ENCODE measurements at regions not wholly inside any gene's neighbourhood (a gene's known extent, or its start where the extent isn't known, plus 50 kb on each side); places are given as distances from the start of the nearest gene placed in this dataset.
A peak's percentile ranks its signal among the peaks of the same experiment; 100 is the strongest.

DNA sequence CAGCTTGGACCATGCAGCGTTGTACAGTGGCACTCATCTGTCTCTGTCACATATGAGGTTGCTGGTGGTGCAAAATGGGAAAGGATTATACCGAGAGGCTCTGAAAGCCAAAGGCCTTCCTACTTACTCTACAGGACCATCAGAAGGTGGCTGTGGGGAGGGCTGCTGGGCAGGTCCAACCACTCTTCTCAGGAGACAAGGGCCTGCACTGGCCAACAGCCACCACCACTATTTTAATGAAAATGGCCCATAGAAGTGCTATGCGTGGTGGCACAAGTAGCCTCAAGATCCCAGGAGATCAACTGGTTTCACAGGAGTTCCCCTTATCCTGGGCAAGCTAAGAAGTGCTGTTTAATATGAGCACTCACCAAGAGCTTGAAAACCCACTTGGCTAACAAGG is 52.3 kb downstream of the MRPL57 start:
- Histone ChIP-seq H3K9me3 (ENCODE audit: control insufficient read depth in 1 of 2, low read length in 2 of 2) (no peaks in the 10 kb centered on the region), H3K27me3 (ENCODE audit: insufficient read depth, low read length) (no peaks in the 10 kb centered on the region), H3K4me3 (ENCODE audit: low read length in 2 of 2) (no peak overlapping the region), H3K4me1 (ENCODE audit: insufficient read depth, low read length) (no peaks in the 10 kb centered on the region), H3K36me3 (ENCODE audit: insufficient read depth, low read length) (no peaks in the 10 kb centered on the region), H3K27ac (ENCODE audit: low read depth, low read length) (no peak overlapping the region)
- H3K27ac Mint-ChIP-seq: no peak overlapping the region
- intact Hi-C loops (cut with micrococcal nuclease): no loop called here
- H3K4me1 Mint-ChIP-seq: peaks cover 0 to 7% (median 5%) of the 10 kb centered on the region in 4 donors
- ChIA-PET POLR2A (ENCODE audit: partially characterized antibody) (no interaction called here), CTCF (ENCODE audit: partially characterized antibody) (no interaction called here)
- peaks cover 1 to 6% of the 10 kb centered on the region in 2 donors for H3K27me3 Mint-ChIP-seq
- no peaks in the 10 kb centered on the region for H3K36me3 Mint-ChIP-seq
- H3K4me3 Mint-ChIP-seq: no peak overlapping the region
- DNase-seq: no peak
- no peaks in the 10 kb centered on the region for H3K9me3 Mint-ChIP-seq

- CTCF ChIA-PET (ENCODE audit: partially characterized antibody): no interaction called here
- Mint-ChIP-seq H3K27me3 (peaks cover 3 to 4% of the 10 kb centered on the region in 2 donors), H3K27ac (peak overlapping the region in 1 of 7 donors; percentile 7)
These were observed 53.0 kb downstream of the MRPL57 start for GRCh38 chr13:21229241-21230024.

GRCh38 chr13:21230516-21230915 is 54.1 kb downstream of the MRPL57 start:
- DNase-seq: no peak
- Histone ChIP-seq H3K27ac (ENCODE audit: low read depth, low read length) (no peak overlapping the region), H3K27me3 (ENCODE audit: insufficient read depth, low read length) (no peaks in the 10 kb centered on the region), H3K4me3 (ENCODE audit: low read length in 2 of 2) (no peak overlapping the region), H3K4me1 (ENCODE audit: insufficient read depth, low read length) (no peaks in the 10 kb centered on the region), H3K36me3 (ENCODE audit: insufficient read depth, low read length) (no peaks in the 10 kb centered on the region), H3K9me3 (ENCODE audit: control insufficient read depth in 1 of 2, low read length in 2 of 2) (no peaks in the 10 kb centered on the region)
- intact Hi-C loops (cut with micrococcal nuclease): no loop called here
- peaks cover 0 to 7% (median 5%) of the 10 kb centered on the region in 4 donors for H3K4me1 Mint-ChIP-seq
- H3K36me3 Mint-ChIP-seq: no peaks in the 10 kb centered on the region
- peaks cover 1 to 3% of the 10 kb centered on the region in 2 donors for H3K27me3 Mint-ChIP-seq
- H3K9me3 Mint-ChIP-seq: no peaks in the 10 kb centered on the region
- no peak overlapping the region for H3K4me3 Mint-ChIP-seq
- ChIA-PET POLR2A (ENCODE audit: partially characterized antibody) (no interaction called here), CTCF (ENCODE audit: partially characterized antibody) (interaction anchor here (0.7 kb wide), 1 partner anchor 12 kb away, joined by 3 read pairs; no protein-coding TSS in a partner anchor)
- H3K27ac Mint-ChIP-seq: no peak overlapping the region

More at GRCh38 chr13:21229241-21230024, 53.0 kb downstream of the MRPL57 start:
- H3K27me3 ChIP-seq (ENCODE audit: insufficient read depth, low read length): no peaks in the 10 kb centered on the region
- no peak for DNase-seq
- no peaks in the 10 kb centered on the region for H3K36me3 ChIP-seq (ENCODE audit: insufficient read depth, low read length)
- H3K4me3 ChIP-seq (ENCODE audit: low read length in 2 of 2): no peak overlapping the region
- POLR2A ChIA-PET (ENCODE audit: partially characterized antibody): no interaction called here
- Mint-ChIP-seq H3K9me3 (no peaks in the 10 kb centered on the region), H3K4me3 (no peak overlapping the region), H3K4me1 (peaks cover 0 to 7% (median 5%) of the 10 kb centered on the region in 4 donors), H3K36me3 (no peaks in the 10 kb centered on the region)
- H3K27ac ChIP-seq (ENCODE audit: low read depth, low read length): no peak overlapping the region
- no peaks in the 10 kb centered on the region for H3K9me3 ChIP-seq (ENCODE audit: control insufficient read depth in 1 of 2, low read length in 2 of 2)
- intact Hi-C loops (cut with micrococcal nuclease): no loop called here
- H3K4me1 ChIP-seq (ENCODE audit: insufficient read depth, low read length): no peaks in the 10 kb centered on the region

DNA sequence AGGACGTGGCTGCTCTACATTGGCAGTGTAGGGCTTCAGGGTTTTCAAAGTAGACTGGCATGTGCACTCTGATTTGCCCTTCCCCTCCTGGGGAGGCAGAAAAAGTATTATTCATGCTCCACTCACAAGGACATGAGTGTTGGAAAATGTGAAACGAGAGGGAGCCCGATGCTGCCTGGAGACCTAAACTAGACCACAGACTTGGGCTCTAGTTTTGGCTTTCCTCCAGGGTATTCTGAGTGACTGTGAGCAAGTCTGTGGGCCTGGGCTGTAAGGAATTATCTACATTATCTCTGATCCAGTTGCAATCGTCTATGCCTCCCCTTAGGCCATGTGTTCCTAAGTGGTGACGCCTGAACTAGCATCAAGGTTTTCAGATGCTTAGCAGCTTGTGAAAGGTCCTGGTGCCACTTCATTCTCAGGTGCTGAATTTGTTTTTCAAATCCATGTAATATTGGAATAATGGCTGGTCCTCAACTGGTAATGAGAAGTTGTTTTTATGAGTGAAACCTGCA is 55.0 kb downstream of the MRPL57 start:
- no peaks in the 10 kb centered on the region for H3K36me3 ChIP-seq (ENCODE audit: insufficient read depth, low read length)
- Mint-ChIP-seq H3K9me3 (no peaks in the 10 kb centered on the region), H3K36me3 (no peaks in the 10 kb centered on the region), H3K4me3 (no peak overlapping the region), H3K4me1 (peaks cover 0 to 7% (median 5%) of the 10 kb centered on the region in 4 donors), H3K27me3 (peaks cover 0 to 3% of the 10 kb centered on the region in 2 donors), H3K27ac (no peak overlapping the region)
- ChIA-PET CTCF (ENCODE audit: partially characterized antibody) (no interaction called here), POLR2A (ENCODE audit: partially characterized antibody) (no interaction called here)
- no peak overlapping the region for H3K27ac ChIP-seq (ENCODE audit: low read depth, low read length)
- H3K27me3 ChIP-seq (ENCODE audit: insufficient read depth, low read length): no peaks in the 10 kb centered on the region
- H3K9me3 ChIP-seq (ENCODE audit: control insufficient read depth in 1 of 2, low read length in 2 of 2): no peaks in the 10 kb centered on the region
- H3K4me3 ChIP-seq (ENCODE audit: low read length in 2 of 2): no peak overlapping the region
- no peak for DNase-seq
- H3K4me1 ChIP-seq (ENCODE audit: insufficient read depth, low read length): no peaks in the 10 kb centered on the region
- intact Hi-C loops (cut with micrococcal nuclease): no loop called here

- CTCF ChIA-PET (ENCODE audit: partially characterized antibody): no interaction called here
- intact Hi-C loops (cut with micrococcal nuclease): no loop called here
These were observed 55.7 kb downstream of the MRPL57 start for GRCh38 chr13:21232196-21232595.

GRCh38 chr13:21232599-21232998 is 56.1 kb downstream of the MRPL57 start:
- Histone ChIP-seq H3K4me1 (ENCODE audit: insufficient read depth, low read length) (no peaks in the 10 kb centered on the region), H3K27ac (ENCODE audit: low read depth, low read length) (no peak overlapping the region), H3K4me3 (ENCODE audit: low read length in 2 of 2) (no peak overlapping the region), H3K9me3 (ENCODE audit: control insufficient read depth in 1 of 2, low read length in 2 of 2) (no peaks in the 10 kb centered on the region), H3K36me3 (ENCODE audit: insufficient read depth, low read length) (no peaks in the 10 kb centered on the region), H3K27me3 (ENCODE audit: insufficient read depth, low read length) (no peaks in the 10 kb centered on the region)
- H3K4me1 Mint-ChIP-seq: peaks cover 0 to 7% (median 5%) of the 10 kb centered on the region in 4 donors
- no peaks in the 10 kb centered on the region for H3K36me3 Mint-ChIP-seq
- intact Hi-C loops (cut with micrococcal nuclease): no loop called here
- peak overlapping the region in 5 of 8 donors; percentile 2 to 63 (median 3) for H3K4me3 Mint-ChIP-seq
- H3K27me3 Mint-ChIP-seq: peaks cover 0 to 3% of the 10 kb centered on the region in 2 donors
- ChIA-PET POLR2A (ENCODE audit: partially characterized antibody) (no interaction called here), CTCF (ENCODE audit: partially characterized antibody) (no interaction called here)
- H3K27ac Mint-ChIP-seq: no peak overlapping the region
- no peaks in the 10 kb centered on the region for H3K9me3 Mint-ChIP-seq
- DNase-seq: no peak

More at GRCh38 chr13:21232196-21232595, 55.7 kb downstream of the MRPL57 start:
- DNase-seq: no peak
- H3K27ac ChIP-seq (ENCODE audit: low read depth, low read length): no peak overlapping the region
- peak overlapping the region in 4 of 8 donors; percentile 2 to 63 (median 12) for H3K4me3 Mint-ChIP-seq
- no peak overlapping the region for H3K27ac Mint-ChIP-seq
- POLR2A ChIA-PET (ENCODE audit: partially characterized antibody): no interaction called here
- no peaks in the 10 kb centered on the region for H3K27me3 ChIP-seq (ENCODE audit: insufficient read depth, low read length)
- no peaks in the 10 kb centered on the region for H3K36me3 ChIP-seq (ENCODE audit: insufficient read depth, low read length)
- H3K4me1 ChIP-seq (ENCODE audit: insufficient read depth, low read length): no peaks in the 10 kb centered on the region
- no peaks in the 10 kb centered on the region for H3K9me3 ChIP-seq (ENCODE audit: control insufficient read depth in 1 of 2, low read length in 2 of 2)
- H3K36me3 Mint-ChIP-seq: no peaks in the 10 kb centered on the region
- peaks cover 0 to 7% (median 5%) of the 10 kb centered on the region in 4 donors for H3K4me1 Mint-ChIP-seq
- H3K9me3 Mint-ChIP-seq: no peaks in the 10 kb centered on the region
- no peak overlapping the region for H3K4me3 ChIP-seq (ENCODE audit: low read length in 2 of 2)
- H3K27me3 Mint-ChIP-seq: peaks cover 0 to 3% of the 10 kb centered on the region in 2 donors

DNA sequence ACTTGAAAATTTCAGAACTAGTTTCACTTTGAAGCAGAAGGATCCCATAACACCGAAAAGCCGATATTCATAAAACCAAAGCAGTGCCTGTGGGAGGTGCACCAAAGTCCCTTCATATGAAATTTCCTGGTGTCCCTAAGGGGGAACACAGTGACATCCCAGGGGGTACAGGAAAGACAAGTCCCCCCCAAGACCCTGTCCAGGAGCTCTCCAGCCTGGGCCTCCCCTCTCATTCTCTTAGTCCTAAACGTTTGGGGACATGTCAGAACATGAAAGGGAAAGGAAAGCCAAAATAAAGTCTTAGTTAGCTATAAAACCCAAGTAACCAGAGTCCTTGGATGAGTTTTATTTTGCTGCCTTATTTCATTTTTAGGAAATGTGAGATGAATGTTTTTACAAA is 56.6 kb downstream of the MRPL57 start:
- no peaks in the 10 kb centered on the region for H3K9me3 Mint-ChIP-seq
- Histone ChIP-seq H3K36me3 (ENCODE audit: insufficient read depth, low read length) (no peaks in the 10 kb centered on the region), H3K4me1 (ENCODE audit: insufficient read depth, low read length) (no peaks in the 10 kb centered on the region), H3K9me3 (ENCODE audit: control insufficient read depth in 1 of 2, low read length in 2 of 2) (no peaks in the 10 kb centered on the region), H3K27ac (ENCODE audit: low read depth, low read length) (no peak overlapping the region), H3K4me3 (ENCODE audit: low read length in 2 of 2) (no peak overlapping the region), H3K27me3 (ENCODE audit: insufficient read depth, low read length) (no peaks in the 10 kb centered on the region)
- no peak for DNase-seq
- CTCF ChIA-PET (ENCODE audit: partially characterized antibody): no interaction called here
- H3K27me3 Mint-ChIP-seq: peaks cover 0 to 3% of the 10 kb centered on the region in 2 donors
- intact Hi-C loops (cut with micrococcal nuclease): no loop called here
- H3K4me1 Mint-ChIP-seq: peaks cover 0 to 7% (median 5%) of the 10 kb centered on the region in 4 donors
- POLR2A ChIA-PET (ENCODE audit: partially characterized antibody): no interaction called here
- H3K36me3 Mint-ChIP-seq: no peaks in the 10 kb centered on the region
- no peak overlapping the region for H3K27ac Mint-ChIP-seq
- H3K4me3 Mint-ChIP-seq: peak overlapping the region in 5 of 8 donors; percentile 7 to 59 (median 34)
